GM10248 (cell line): ENCODE measurements at regions not wholly inside any gene's neighbourhood (a gene's known extent, or its start where the extent isn't known, plus 50 kb on each side); places are given as distances from the start of the nearest gene placed in this dataset.

Experiments used
- CTCF ChIA-PET: fragments of 300-600 bp; sonication (Branson Sonifier 250); formaldehyde crosslinking; extraction: SDS; loops from one replicate; lab custom pipeline; 2021; ENCODE audit warnings: antibody characterized with exemption; lab: Yijun Ruan, JAX
- POLR2A ChIA-PET: fragments of 350-650 bp; sonication (Branson Sonifier 250); formaldehyde crosslinking; extraction: SDS; loops from one replicate; lab custom pipeline; 2020; ENCODE audit warnings: antibody characterized with exemption; lab: Yijun Ruan, JAX
- DNase-seq: peaks from one replicate; pipeline ENCODE4 v3.0.0; 2012; ENCODE audit errors: extremely low spot score
- CTCF ChIP-seq: IDR thresholded peaks from 2 replicates; pipeline ENCODE4 v1.5.1; 2012; ENCODE audit warnings: mild to moderate bottlenecking, low read depth; ENCODE audit errors: extremely low read depth, missing control alignments, control extremely low read depth

GRCh38 chr16:9286930-9287329 is 195.5 kb downstream of the HAPSTR1 start:
- no peak for TF ChIP-seq CTCF
- POLR2A ChIA-PET: no interaction called here
- CTCF ChIA-PET: no interaction called here
- no peak for DNase-seq

DNA sequence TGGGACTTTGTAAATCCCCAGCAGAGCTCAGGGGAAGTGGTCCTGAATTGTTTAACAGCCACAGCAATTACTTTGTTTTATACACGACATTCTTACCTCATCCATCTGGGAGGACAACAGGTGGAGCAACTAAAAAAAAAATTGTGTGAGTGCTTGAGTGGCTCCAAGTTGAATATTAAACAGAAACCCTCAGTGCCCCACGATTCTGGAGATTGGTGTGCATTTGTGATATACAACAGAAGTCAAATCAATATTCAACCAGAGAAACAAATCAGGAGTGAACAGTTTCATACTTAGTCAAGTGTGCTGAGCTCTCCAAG is 204.8 kb downstream of the HAPSTR1 start:
- POLR2A ChIA-PET: no interaction called here
- DNase-seq: no peak
- no peak for TF ChIP-seq CTCF
- CTCF ChIA-PET: no interaction called here

- POLR2A ChIA-PET: no interaction called here
- no peak for DNase-seq
- CTCF ChIA-PET: interaction anchor here (1.2 kb wide), 1 partner anchor 159 kb away, joined by 3 read pairs; no protein-coding TSS in a partner anchor
- TF ChIP-seq CTCF: peak; percentile 28
Measured at GRCh38 chr16:9297437-9298113, 206.1 kb downstream of the HAPSTR1 start.

- ChIA-PET POLR2A (no interaction called here), CTCF (interaction anchor here (1.1 kb wide), 1 partner anchor 12 kb away, joined by 3 read pairs; no protein-coding TSS in a partner anchor)
- no peak for TF ChIP-seq CTCF
- DNase-seq: no peak
Measured at GRCh38 chr16:9300252-9300651, 208.8 kb downstream of the HAPSTR1 start.

GRCh38 chr16:9302072-9302471 is 210.6 kb downstream of the HAPSTR1 start:
- CTCF ChIA-PET: interaction anchor here (1.0 kb wide), 2 partner anchors 8 to 14 kb away, joined by 3 read pairs; no protein-coding TSS in a partner anchor
- no peak for DNase-seq
- TF ChIP-seq CTCF: no peak
- POLR2A ChIA-PET: no interaction called here

DNA sequence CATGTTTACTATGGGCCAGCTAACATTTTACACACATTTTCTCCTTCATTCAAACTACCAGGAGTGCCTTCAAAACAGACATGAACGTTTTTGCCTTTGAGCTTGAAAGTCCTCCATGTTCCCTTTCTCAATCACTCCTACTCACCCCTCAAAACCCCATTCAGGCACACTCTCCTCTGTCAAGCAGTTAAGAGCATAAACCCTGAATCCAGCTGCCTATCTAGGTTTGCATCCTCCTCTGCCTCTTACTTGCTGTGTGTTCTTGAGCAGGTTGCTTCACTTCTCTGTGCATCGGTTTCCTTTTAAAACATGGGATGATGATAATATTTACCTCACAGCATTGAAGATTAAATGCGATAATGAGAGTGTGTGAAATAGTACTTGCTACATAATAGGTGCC is 215.3 kb downstream of the HAPSTR1 start:
- ChIA-PET POLR2A (no interaction called here), CTCF (interaction anchor here (0.9 kb wide), 1 partner anchor 8 kb away, joined by 3 read pairs; no protein-coding TSS in a partner anchor)

More for the DNA sequence above, 215.3 kb downstream of the HAPSTR1 start:
- DNase-seq: no peak
- TF ChIP-seq CTCF: no peak
